HepG2 (cell line): ENCODE measurements at regions not wholly inside any gene's neighbourhood (a gene's known extent, or its start where the extent isn't known, plus 50 kb on each side); places are given as distances from the start of the nearest gene placed in this dataset.

Source experiments
- ATAC-seq: fragments of 200-7000 bp; cut with Tn5 transposase; 3 replicates; pipeline ENCODE4 v1.9.1; 2020; ENCODE audit warnings: mild to moderate bottlenecking, moderate library complexity
- BruUV-seq: library from RNA; stranded (reverse); fragments of 400-500 nt; replicated peaks from 2 replicates; lab custom pipeline; 2021; lab: Mats Ljungman, UMichigan
- CTCF ChIA-PET: fragments of 300-600 bp; formaldehyde crosslinking; extraction: SDS; loops from one replicate; lab custom pipeline; 2021; ENCODE audit warnings: low total read pairs, inconsistent platforms, low intra/inter-chr PET ratio; lab: Yijun Ruan, JAX
- POLR2A ChIA-PET: fragments of 350-600 bp; sonication (Branson Sonifier 250); formaldehyde crosslinking; loops from one replicate; lab custom pipeline; 2020; ENCODE audit warnings: antibody characterized with exemption, inconsistent platforms; lab: Yijun Ruan, JAX
- DNase-seq: peaks from one replicate; pipeline ENCODE4 v3.0.0-alpha.2; 2015; ENCODE audit warnings: low spot score
- FAIRE-seq: peaks from 3 replicates; lab custom pipeline; 2011; peaks lifted over from hg19 to GRCh38; lab: Jason Lieb, UNC
- H2AFZ ChIP-seq: one replicate; pipeline ENCODE4 v1.6.1; 2011; ENCODE audit warnings: low read length, inconsistent platforms
- H3K27ac ChIP-seq: fragments of 300-600 bp; 3 replicates; pipeline ENCODE4 v1.8.0; 2011; ENCODE audit warnings: mixed run types, mild to moderate bottlenecking, mixed read lengths, low read length, inconsistent platforms; ENCODE audit not compliant: insufficient read depth; ENCODE audit errors: extremely low read length
- H3K27me3 ChIP-seq, 2 experiments: fragments of 200-600 bp in 1 of 2; 2 replicates in 1 of 2; 3 replicates in 1 of 2; pipeline versions ENCODE4 v1.6.0 to v1.8.0; 2011; ENCODE audit warnings: low read length in 2 of 2, mild to moderate bottlenecking in 2 of 2, moderate library complexity in 2 of 2, inconsistent platforms in 1 of 2; ENCODE audit not compliant: insufficient read depth in 2 of 2, control insufficient read depth in 1 of 2
- H3K36me3 ChIP-seq, 2 experiments: fragments of 200-600 bp in 1 of 2; replicated peaks in 1 of 2; 2 replicates in 1 of 2; 3 replicates in 1 of 2; pipeline versions ENCODE4 v1.5.1 to v1.8.0; 2011; ENCODE audit warnings: low read length in 2 of 2, inconsistent platforms in 1 of 2; ENCODE audit not compliant: insufficient read depth in 2 of 2, control insufficient read depth in 1 of 2
- H3K4me1 ChIP-seq: 2 replicates; pipeline ENCODE4 v1.5.1; 2012; ENCODE audit warnings: low read length, inconsistent platforms; ENCODE audit not compliant: insufficient read depth
- H3K4me2 ChIP-seq: 2 replicates; pipeline ENCODE4 v1.6.0; 2011; ENCODE audit warnings: low read depth, low read length, inconsistent platforms
- H3K4me3 ChIP-seq, 3 experiments: fragments of 200-600 bp in 1 of 3; sonication (generic), shearing (Covaris generic) in 1 of 3; replicated peaks in 1 of 3; 2 replicates each; pipeline ENCODE4 v1.5.1; 2011 to 2016; ENCODE audit warnings: low read length in 3 of 3, inconsistent platforms in 2 of 3, low read depth in 2 of 3, mild to moderate bottlenecking in 2 of 3, control low read depth in 1 of 3, mixed read lengths in 1 of 3; ENCODE audit not compliant: insufficient read depth in 1 of 3
- H3K79me2 ChIP-seq: one replicate; pipeline ENCODE4 v1.6.1; 2011; ENCODE audit warnings: low read length, inconsistent platforms; ENCODE audit not compliant: insufficient read depth
- H3K9ac ChIP-seq: 2 replicates; pipeline ENCODE4 v1.6.0; 2011; ENCODE audit warnings: mild to moderate bottlenecking, low read depth, low read length, inconsistent platforms; ENCODE audit not compliant: insufficient read depth
- H3K9me3 ChIP-seq: 2 replicates; pipeline ENCODE4 v1.5.1; 2012; ENCODE audit warnings: mild to moderate bottlenecking, low read length
- H4K20me1 ChIP-seq: 2 replicates; pipeline ENCODE4 v1.6.0; 2011; ENCODE audit warnings: inconsistent platforms, mild to moderate bottlenecking, low read length, moderate library complexity; ENCODE audit not compliant: insufficient read depth
- AHDC1 ChIP-seq: sonication (generic); formaldehyde crosslinking; IDR thresholded peaks from 2 replicates; pipeline ENCODE4 v1.5.1; 2020; ENCODE audit warnings: mild to moderate bottlenecking, missing genetic modification reagents, borderline replicate concordance
- ATF7 ChIP-seq, 2 experiments: fragments of 450-650 bp in 1 of 2; sonication (generic) in 1 of 2; formaldehyde crosslinking in 1 of 2; IDR thresholded peaks; 2 replicates each; pipeline versions ENCODE4 v1.4.0 to v1.6.1; 2016 to 2020; ENCODE audit warnings: antibody characterized with exemption in 1 of 2, mild to moderate bottlenecking in 1 of 2, missing genetic modification reagents in 1 of 2
- CEBPB ChIP-seq: IDR thresholded peaks from 2 replicates; pipeline ENCODE4 v1.6.1; 2011; ENCODE audit warnings: low read depth, low read length, improper control_type of control experiment, borderline replicate concordance
- CREB1 ChIP-seq, 2 experiments: fragments of 450-650 bp in 1 of 2; IDR thresholded peaks; 2 replicates each; pipeline ENCODE4 v1.6.1; 2016 to 2017; ENCODE audit warnings: control low read depth in 1 of 2, mild to moderate bottlenecking in 1 of 2, missing compliant biosample characterization in 1 of 2, missing genetic modification characterization in 1 of 2
- FOXO4 ChIP-seq: sonication (generic); formaldehyde crosslinking; conservative IDR thresholded peaks from 2 replicates; pipeline ENCODE4 v1.8.1; 2023; ENCODE audit warnings: missing genetic modification reagents
- IRX3 ChIP-seq: sonication (generic); formaldehyde crosslinking; IDR thresholded peaks from 2 replicates; pipeline ENCODE4 v1.8.1; 2023; ENCODE audit warnings: mild to moderate bottlenecking, low read depth, missing genetic modification reagents, borderline replicate concordance
- THYN1 ChIP-seq: sonication (generic); formaldehyde crosslinking; IDR thresholded peaks from 2 replicates; pipeline ENCODE4 v1.8.1; 2023; ENCODE audit warnings: low read depth, mild to moderate bottlenecking, moderate library complexity, missing genetic modification reagents, borderline replicate concordance
- ZNF335 ChIP-seq: sonication (generic); formaldehyde crosslinking; IDR thresholded peaks from 2 replicates; pipeline ENCODE4 v1.4.0; 2020; ENCODE audit warnings: missing genetic modification reagents
- WGBS: methylation state at CpG from one replicate; pipeline ENCODE4 v1.1.6; 2017; ENCODE audit warnings: low lambda C conversion rate; 5-methylcytosine and 5-hydroxymethylcytosine counted together
- in situ Hi-C: cut with HindIII; loops from 2 replicates; pipeline ENCODE4 v1.10.0; 2017; ENCODE audit warnings: low pct_unique_long_range_greater_than_20kb; ENCODE audit not compliant: extremely low pct_ligation_motif_present
- intact Hi-C: fragments of 100-400 bp; cut with micrococcal nuclease; formaldehyde crosslinking; loops from one replicate; pipeline ENCODE4 v1.10.0; 2022; ENCODE audit not compliant: unreplicated experiment

- no peaks in the 10 kb centered on the region for H3K4me1 ChIP-seq
- TF ChIP-seq ZNF335 (CRISPR knock-in tag) (no peak), THYN1 (CRISPR knock-in tag) (no peak), FOXO4 (CRISPR knock-in tag) (no peak), IRX3 (CRISPR knock-in tag) (no peak), ATF7 (IDR thresholded peaks at IDR 0.05) (peak; percentile 99), ATF7 (CRISPR knock-in tag; IDR thresholded peaks at IDR 0.05) (no peak), AHDC1 (CRISPR knock-in tag) (no peak), CEBPB (no peak), CREB1 (IDR thresholded peaks at IDR 0.05) (peak; percentile 95), CREB1 (CRISPR knock-in tag; IDR thresholded peaks at IDR 0.05) (no peak)
- intact Hi-C loops (no loop called here), in situ Hi-C loops (no loop called here)
- ATAC-seq (no peak), FAIRE-seq (no peak), DNase-seq (no peak)
- no peaks in the 10 kb centered on the region for H3K27me3 ChIP-seq
- no peaks in the 10 kb centered on the region for H4K20me1 ChIP-seq
- H3K4me3 ChIP-seq: no peak overlapping the region
- ChIA-PET POLR2A (no interaction called here), CTCF (no interaction called here)
- H3K36me3 ChIP-seq: no peaks in the 10 kb centered on the region
- H3K4me2 ChIP-seq: no peak overlapping the region
- no TSS peak for BruUV-seq
- H3K79me2 ChIP-seq: no peaks in the 10 kb centered on the region
- WGBS: 17% methylated on average over 6 of the region's 6 CpGs
- no peaks in the 10 kb centered on the region for H3K9me3 ChIP-seq
- no peak overlapping the region for H2AFZ ChIP-seq
- no peak overlapping the region for H3K27ac ChIP-seq
- H3K9ac ChIP-seq: no peak overlapping the region
Observed at GRCh38 chr7:115883629-115884028, 146.9 kb downstream of the TFEC start.
